Type B pancreatic cell (in vitro differentiated cells): ENCODE measurements at regions not wholly inside any gene's neighbourhood (a gene's known extent, or its start where the extent isn't known, plus 50 kb on each side); places are given as distances from the start of the nearest gene placed in this dataset.
"Not testable (repeated sequence)": the region's sequence is repeated elsewhere in the genome, so short reads cannot be mapped to it uniquely, and the experiment has no call there.

Experiments used
- DNase-seq: peaks from one replicate; pipeline ENCODE4 v3.0.0; 2021; ENCODE audit warnings: mixed read lengths; ENCODE audit not compliant: unreplicated experiment; ENCODE audit errors: extremely low spot score
- H3K27ac Mint-ChIP-seq: 2 replicates; pipeline ENCODE4 v1.8.0; 2021; ENCODE audit warnings: mild to moderate bottlenecking, mixed read lengths
- H3K27me3 Mint-ChIP-seq: 2 replicates; pipeline ENCODE4 v1.8.0; 2021; ENCODE audit warnings: mixed read lengths
- H3K36me3 Mint-ChIP-seq: 2 replicates; pipeline ENCODE4 v1.8.0; 2021; ENCODE audit warnings: mixed read lengths
- H3K4me1 Mint-ChIP-seq: one replicate; pipeline ENCODE4 v1.8.0; 2021; ENCODE audit warnings: mixed read lengths; ENCODE audit not compliant: unreplicated experiment
- H3K4me3 Mint-ChIP-seq: 2 replicates; pipeline ENCODE4 v1.8.0; 2021; ENCODE audit warnings: mild to moderate bottlenecking, mixed read lengths
- H3K9me3 Mint-ChIP-seq: 2 replicates; pipeline ENCODE4 v1.8.0; 2021; ENCODE audit warnings: mixed read lengths
- CTCF ChIP-seq: fragments of 200-600 bp; sonication (generic); conservative IDR thresholded peaks from 2 replicates; pipeline ENCODE4 v1.5.0; 2021; ENCODE audit warnings: antibody characterized with exemption, mild to moderate bottlenecking

GRCh38 chr12:115868624-115869023 is 408.9 kb downstream of the MED13L start:
- H3K4me3 Mint-ChIP-seq, result no peak overlapping the region
- no peak for TF ChIP-seq CTCF
- no peak overlapping the region for H3K27ac Mint-ChIP-seq

GRCh38 chr12:115867854-115868253 is 409.6 kb downstream of the MED13L start:
- Mint-ChIP-seq H3K4me3 (no peak overlapping the region), H3K36me3 (no peaks in the 10 kb centered on the region), H3K4me1 (peaks cover 16% of the 10 kb centered on the region), H3K27me3 (no peaks in the 10 kb centered on the region), H3K27ac (no peak overlapping the region), H3K9me3 (no peaks in the 10 kb centered on the region)
- no peak for DNase-seq
- no peak for TF ChIP-seq CTCF

More at GRCh38 chr12:115868624-115869023, 408.9 kb downstream of the MED13L start:
- peaks cover 2% of the 10 kb centered on the region for H3K9me3 Mint-ChIP-seq
- peaks cover 16% of the 10 kb centered on the region for H3K4me1 Mint-ChIP-seq
- H3K27me3 Mint-ChIP-seq, result no peaks in the 10 kb centered on the region
- no peak for DNase-seq
- no peaks in the 10 kb centered on the region for H3K36me3 Mint-ChIP-seq

- Mint-ChIP-seq H3K36me3 (no peaks in the 10 kb centered on the region), H3K27ac (no peak overlapping the region), H3K4me1 (peaks cover 15% of the 10 kb centered on the region), H3K4me3 (no peak overlapping the region), H3K27me3 (no peaks in the 10 kb centered on the region), H3K9me3 (no peaks in the 10 kb centered on the region)
- TF ChIP-seq CTCF, result peak; percentile 37
- DNase-seq, result no peak
Measured at GRCh38 chr12:115866909-115867525, 410.5 kb downstream of the MED13L start.

- not testable (repeated sequence) for H3K27ac Mint-ChIP-seq, H3K27me3 Mint-ChIP-seq, H3K9me3 Mint-ChIP-seq, H3K36me3 Mint-ChIP-seq, DNase-seq, H3K4me3 Mint-ChIP-seq, H3K4me1 Mint-ChIP-seq
Measured at GRCh38 chr12:115866281-115866680, 411.2 kb downstream of the MED13L start.

- H3K4me1 Mint-ChIP-seq, result no peaks in the 10 kb centered on the region
- no peak overlapping the region for H3K27ac Mint-ChIP-seq
- no peaks in the 10 kb centered on the region for H3K9me3 Mint-ChIP-seq
- no peak for DNase-seq
- H3K4me3 Mint-ChIP-seq, result no peak overlapping the region
- no peak for TF ChIP-seq CTCF
- no peaks in the 10 kb centered on the region for H3K27me3 Mint-ChIP-seq
- no peaks in the 10 kb centered on the region for H3K36me3 Mint-ChIP-seq
Measured at GRCh38 chr12:115864396-115864795, 413.1 kb downstream of the MED13L start.

GRCh38 chr12:115860619-115861018 is 416.9 kb downstream of the MED13L start:
- H3K9me3 Mint-ChIP-seq, result no peaks in the 10 kb centered on the region
- TF ChIP-seq CTCF, result no peak
- H3K27me3 Mint-ChIP-seq, result no peaks in the 10 kb centered on the region
- no peak for DNase-seq
- no peaks in the 10 kb centered on the region for H3K36me3 Mint-ChIP-seq
- no peak overlapping the region for H3K27ac Mint-ChIP-seq
- H3K4me3 Mint-ChIP-seq, result no peak overlapping the region
- no peaks in the 10 kb centered on the region for H3K4me1 Mint-ChIP-seq
